Neural progenitor cell (in vitro differentiated cells): ENCODE measurements at regions not wholly inside any gene's neighbourhood (a gene's known extent, or its start where the extent isn't known, plus 50 kb on each side); places are given as distances from the start of the nearest gene placed in this dataset.

Source experiments
- DNase-seq: peaks from one replicate; pipeline ENCODE4 v3.0.0-alpha.2; 2016; ENCODE audit warnings: low spot score
- H2AFZ ChIP-seq: fragments of 200-600 bp; sonication (generic); replicated peaks from 2 replicates; pipeline ENCODE4 v1.6.1; 2016; ENCODE audit warnings: antibody characterized with exemption
- H3F3A ChIP-seq: fragments of 200-600 bp; sonication (generic); 2 replicates; pipeline ENCODE4 v1.6.1; 2016; ENCODE audit warnings: antibody characterized with exemption, low read depth
- H3K27ac ChIP-seq: fragments of 200-600 bp; sonication (generic); 2 replicates; pipeline ENCODE4 v1.5.1; 2016; ENCODE audit warnings: mild to moderate bottlenecking
- H3K27me3 ChIP-seq: fragments of 200-600 bp; sonication (generic); 2 replicates; pipeline ENCODE4 v1.6.1; 2016; ENCODE audit warnings: mild to moderate bottlenecking, moderate library complexity
- H3K36me3 ChIP-seq: fragments of 200-600 bp; sonication (generic); 2 replicates; pipeline ENCODE4 v1.5.1; 2016
- H3K4me1 ChIP-seq: fragments of 200-600 bp; sonication (generic); 2 replicates; pipeline ENCODE4 v1.6.1; 2016; ENCODE audit warnings: mixed run types
- H3K4me2 ChIP-seq: fragments of 200-600 bp; sonication (generic); 2 replicates; pipeline ENCODE4 v1.6.1; 2016
- H3K4me3 ChIP-seq: fragments of 200-600 bp; sonication (generic); 2 replicates; pipeline ENCODE4 v1.5.1; 2016
- H3K79me2 ChIP-seq: fragments of 200-600 bp; sonication (generic); 2 replicates; pipeline ENCODE4 v1.6.1; 2016; ENCODE audit warnings: low read depth
- H3K9ac ChIP-seq: fragments of 200-600 bp; sonication (generic); 2 replicates; pipeline ENCODE4 v1.6.1; 2016
- H3K9me3 ChIP-seq: fragments of 200-600 bp; sonication (generic); 2 replicates; pipeline ENCODE4 v1.5.1; 2016; ENCODE audit warnings: low read depth
- H4K20me1 ChIP-seq: fragments of 200-600 bp; sonication (generic); 2 replicates; pipeline ENCODE4 v1.6.1; 2016; ENCODE audit warnings: low read depth
- H3K27ac Mint-ChIP-seq: 3 replicates; pipeline ENCODE4 v1.8.0; 2021; ENCODE audit warnings: mixed read lengths
- H3K27me3 Mint-ChIP-seq: 2 replicates; pipeline ENCODE4 v1.8.0; 2022; ENCODE audit warnings: low read depth, mild to moderate bottlenecking, inconsistent platforms, moderate library complexity, mixed read lengths; ENCODE audit not compliant: insufficient read depth
- H3K36me3 Mint-ChIP-seq: 3 replicates; pipeline ENCODE4 v1.8.0; 2021; ENCODE audit warnings: mixed read lengths
- H3K4me1 Mint-ChIP-seq: 3 replicates; pipeline ENCODE4 v1.8.0; 2021; ENCODE audit warnings: mixed read lengths
- H3K4me3 Mint-ChIP-seq: 3 replicates; pipeline ENCODE4 v1.8.0; 2021; ENCODE audit warnings: mild to moderate bottlenecking, moderate library complexity, mixed read lengths
- H3K9me3 Mint-ChIP-seq: 3 replicates; pipeline ENCODE4 v1.8.0; 2020; ENCODE audit warnings: mixed read lengths
- CTCF ChIP-seq: fragments of 200-600 bp; sonication (generic); IDR thresholded peaks from 2 replicates; pipeline ENCODE4 v1.5.1; 2017; ENCODE audit warnings: antibody characterized with exemption, mild to moderate bottlenecking
- EZH2 ChIP-seq: fragments of 200-600 bp; sonication (generic); IDR thresholded peaks from 2 replicates; pipeline ENCODE4 v1.6.1; 2017; ENCODE audit warnings: antibody characterized with exemption, mild to moderate bottlenecking, moderate library complexity
- EZH2phosphoT487 ChIP-seq: fragments of 200-600 bp; sonication (generic); IDR thresholded peaks from 2 replicates; pipeline ENCODE4 v1.6.1; 2017; ENCODE audit warnings: antibody characterized with exemption

DNA sequence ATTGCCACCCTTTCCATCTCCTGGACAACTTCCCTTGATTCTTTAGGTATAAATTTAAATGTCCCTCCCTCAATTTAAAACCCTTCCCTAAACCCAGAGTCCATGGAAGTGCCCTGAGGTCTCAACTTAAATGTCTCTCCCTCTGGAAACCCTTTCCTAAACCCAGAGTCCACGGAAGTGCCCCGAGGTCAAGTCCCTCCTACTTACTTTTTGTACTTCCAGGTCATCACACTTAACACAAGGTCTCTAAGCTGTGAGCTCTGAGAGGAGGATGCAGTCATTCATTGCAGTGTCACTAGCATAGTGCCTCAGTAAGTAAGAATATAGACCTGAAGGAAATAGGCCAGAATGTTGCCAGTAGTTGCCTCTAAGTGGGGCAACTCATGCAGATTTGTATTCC, 78.2 kb upstream of the BNC1 start:
- H3K4me3 Mint-ChIP-seq: no peak overlapping the region
- H3K4me2 ChIP-seq: no peak overlapping the region
- H4K20me1 ChIP-seq: no peaks in the 10 kb centered on the region
- H3K27ac Mint-ChIP-seq: no peak overlapping the region
- H3K36me3 ChIP-seq: no peaks in the 10 kb centered on the region
- no peaks in the 10 kb centered on the region for H3K9me3 ChIP-seq
- H2AFZ ChIP-seq: no peak overlapping the region
- peaks cover 45% of the 10 kb centered on the region for H3K27me3 ChIP-seq
- H3K4me1 ChIP-seq: peaks cover 3% of the 10 kb centered on the region
- no peaks in the 10 kb centered on the region for H3K36me3 Mint-ChIP-seq
- no peak overlapping the region for H3K27ac ChIP-seq
- peaks cover 9% of the 10 kb centered on the region for H3K27me3 Mint-ChIP-seq
- TF ChIP-seq EZH2phosphoT487: no peak
- TF ChIP-seq CTCF: no peak
- DNase-seq: no peak
- no peaks in the 10 kb centered on the region for H3K9me3 Mint-ChIP-seq
- H3K9ac ChIP-seq: no peak overlapping the region
- no peaks in the 10 kb centered on the region for H3F3A ChIP-seq
- H3K79me2 ChIP-seq: no peaks in the 10 kb centered on the region
- no peak overlapping the region for H3K4me3 ChIP-seq
- H3K4me1 Mint-ChIP-seq: peaks cover 10% of the 10 kb centered on the region

DNA sequence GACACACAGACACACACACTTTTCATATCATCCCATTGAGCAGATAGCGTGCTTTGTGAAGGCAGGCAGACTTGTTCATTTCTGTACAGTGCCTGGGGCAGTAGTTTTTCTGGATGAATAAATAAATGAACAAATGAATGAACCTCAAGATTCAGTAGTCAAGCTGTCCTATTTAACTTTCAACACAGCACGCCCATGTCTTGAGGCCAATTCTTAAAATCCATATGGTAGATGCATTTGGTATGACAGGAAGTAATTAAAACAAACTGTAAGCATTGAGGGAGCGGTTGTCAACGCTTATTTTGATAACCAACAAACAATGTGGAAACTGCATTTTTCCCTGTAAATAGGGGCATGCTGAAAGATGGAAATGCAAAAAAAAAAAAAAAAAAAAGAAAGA, 80.0 kb upstream of the BNC1 start:
- H3K4me3 Mint-ChIP-seq: no peak overlapping the region
- H3K36me3 ChIP-seq: no peaks in the 10 kb centered on the region
- H3K4me1 ChIP-seq: peaks cover 3% of the 10 kb centered on the region
- H3K4me1 Mint-ChIP-seq: peaks cover 10% of the 10 kb centered on the region
- peaks cover 46% of the 10 kb centered on the region for H3K27me3 ChIP-seq
- no peak for DNase-seq
- no peaks in the 10 kb centered on the region for H3K9me3 ChIP-seq
- H3K9me3 Mint-ChIP-seq: no peaks in the 10 kb centered on the region
- H3K4me2 ChIP-seq: no peak overlapping the region
- H3K27me3 Mint-ChIP-seq: peaks cover 10% of the 10 kb centered on the region
- no peaks in the 10 kb centered on the region for H3F3A ChIP-seq
- no peak for TF ChIP-seq CTCF
- TF ChIP-seq EZH2: no peak
- H2AFZ ChIP-seq: no peak overlapping the region
- no peak overlapping the region for H3K9ac ChIP-seq
- H3K36me3 Mint-ChIP-seq: no peaks in the 10 kb centered on the region
- H3K4me3 ChIP-seq: no peak overlapping the region
- no peak overlapping the region for H3K27ac ChIP-seq
- H3K79me2 ChIP-seq: no peaks in the 10 kb centered on the region
- no peak overlapping the region for H3K27ac Mint-ChIP-seq
- no peaks in the 10 kb centered on the region for H4K20me1 ChIP-seq

DNA sequence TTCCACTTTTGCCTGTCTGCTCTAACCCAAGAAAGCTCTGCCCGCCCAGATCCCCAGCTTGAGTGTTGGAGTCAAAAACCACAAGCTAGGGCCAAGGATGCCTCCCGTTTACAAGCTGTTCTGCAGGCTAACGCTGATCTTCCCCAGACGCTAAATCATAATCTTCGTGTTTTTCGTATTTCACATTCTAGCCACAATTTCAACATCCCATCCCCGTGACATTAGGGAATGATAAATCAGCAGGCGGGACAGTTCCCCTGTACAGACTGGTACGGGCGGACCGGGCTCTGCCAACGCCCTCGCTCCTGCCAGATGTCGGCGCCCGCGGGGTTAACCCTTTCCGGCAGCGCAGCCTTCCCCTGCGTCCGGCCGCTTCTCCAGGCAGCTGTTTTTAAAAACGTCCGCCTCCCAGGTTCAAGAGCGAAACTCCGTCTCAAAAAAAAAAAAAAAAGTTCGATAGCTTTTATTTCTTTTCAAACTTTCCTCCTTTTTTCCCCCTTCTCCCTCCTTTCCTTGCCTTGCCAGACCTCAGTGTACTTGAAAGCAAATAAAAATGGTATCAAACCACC, 81.0 kb upstream of the BNC1 start:
- Mint-ChIP-seq H3K36me3 (no peaks in the 10 kb centered on the region), H3K9me3 (no peaks in the 10 kb centered on the region), H3K4me1 (peaks cover 7% of the 10 kb centered on the region), H3K27ac (no peak overlapping the region), H3K27me3 (peaks cover 10% of the 10 kb centered on the region), H3K4me3 (peak overlapping the region; percentile 58)
- Histone ChIP-seq H3K36me3 (no peaks in the 10 kb centered on the region), H3K4me1 (peaks cover 1% of the 10 kb centered on the region), H3K4me3 (peak overlapping the region; percentile 46), H3K27ac (no peak overlapping the region), H3K4me2 (peak overlapping the region; percentile 86), H4K20me1 (no peaks in the 10 kb centered on the region), H3F3A (no peaks in the 10 kb centered on the region), H3K27me3 (peaks cover 46% of the 10 kb centered on the region), H3K79me2 (no peaks in the 10 kb centered on the region), H2AFZ (no peak overlapping the region), H3K9ac (no peak overlapping the region), H3K9me3 (no peaks in the 10 kb centered on the region)
- DNase-seq: peak; percentile 68
- TF ChIP-seq EZH2phosphoT487 (peak; percentile 58), CTCF (no peak), EZH2 (peak; percentile 66)
